SU-DHL-6 (cell line): ENCODE measurements at regions not wholly inside any gene's neighbourhood (a gene's known extent, or its start where the extent isn't known, plus 50 kb on each side); places are given as distances from the start of the nearest gene placed in this dataset.

Experiments used
- EZH2phosphoT487 ChIP-seq: fragments of 200-600 bp; sonication (generic), shearing (Covaris generic); conservative IDR thresholded peaks from 2 replicates; pipeline ENCODE4 v1.6.1; 2018; ENCODE audit warnings: mild to moderate bottlenecking, antibody characterized with exemption, low read length, moderate library complexity, mixed read lengths
- TF ChIP-seq, protein P1 (sequence below): fragments of 200-600 bp; sonication (generic); IDR thresholded peaks from one replicate; pipeline ENCODE4 v1.5.1; 2017; ENCODE audit warnings: antibody characterized with exemption, mild to moderate bottlenecking, low read length, moderate library complexity; ENCODE audit not compliant: insufficient read depth, poor library complexity, severe bottlenecking

DNA sequence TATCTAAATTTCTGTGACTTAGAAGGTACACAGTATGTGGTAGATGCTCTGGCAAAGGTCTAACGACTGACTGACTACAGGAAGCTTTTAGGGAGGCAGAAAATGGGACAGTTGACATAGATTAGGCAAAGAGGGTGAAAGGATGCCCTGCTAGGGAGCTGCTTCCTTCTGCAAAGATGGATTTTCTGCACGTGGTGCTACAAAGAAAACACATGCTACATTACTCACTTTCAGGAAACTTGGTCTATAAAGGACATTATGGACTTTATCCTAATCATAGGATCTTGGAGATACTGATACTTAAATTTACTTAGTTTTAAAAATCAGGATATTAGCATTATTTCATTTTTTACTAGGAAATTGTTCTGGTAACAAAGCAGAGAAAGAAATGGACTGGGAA, 405.8 kb upstream of the ADAMTS16 start:
- TF ChIP-seq, protein P1, sequence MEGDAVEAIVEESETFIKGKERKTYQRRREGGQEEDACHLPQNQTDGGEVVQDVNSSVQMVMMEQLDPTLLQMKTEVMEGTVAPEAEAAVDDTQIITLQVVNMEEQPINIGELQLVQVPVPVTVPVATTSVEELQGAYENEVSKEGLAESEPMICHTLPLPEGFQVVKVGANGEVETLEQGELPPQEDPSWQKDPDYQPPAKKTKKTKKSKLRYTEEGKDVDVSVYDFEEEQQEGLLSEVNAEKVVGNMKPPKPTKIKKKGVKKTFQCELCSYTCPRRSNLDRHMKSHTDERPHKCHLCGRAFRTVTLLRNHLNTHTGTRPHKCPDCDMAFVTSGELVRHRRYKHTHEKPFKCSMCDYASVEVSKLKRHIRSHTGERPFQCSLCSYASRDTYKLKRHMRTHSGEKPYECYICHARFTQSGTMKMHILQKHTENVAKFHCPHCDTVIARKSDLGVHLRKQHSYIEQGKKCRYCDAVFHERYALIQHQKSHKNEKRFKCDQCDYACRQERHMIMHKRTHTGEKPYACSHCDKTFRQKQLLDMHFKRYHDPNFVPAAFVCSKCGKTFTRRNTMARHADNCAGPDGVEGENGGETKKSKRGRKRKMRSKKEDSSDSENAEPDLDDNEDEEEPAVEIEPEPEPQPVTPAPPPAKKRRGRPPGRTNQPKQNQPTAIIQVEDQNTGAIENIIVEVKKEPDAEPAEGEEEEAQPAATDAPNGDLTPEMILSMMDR, result no peak
- TF ChIP-seq EZH2phosphoT487, result no peak
